AG04450 (cell line): ENCODE measurements at regions not wholly inside any gene's neighbourhood (a gene's known extent, or its start where the extent isn't known, plus 50 kb on each side); places are given as distances from the start of the nearest gene placed in this dataset.

ENCODE experiments used
- CTCF ChIA-PET: fragments of 300-600, 350-600 bp; formaldehyde crosslinking; extraction: SDS; loops from one replicate; lab custom pipeline; 2022; ENCODE audit warnings: antibody characterized with exemption, inconsistent platforms; lab: Charles Lee
- POLR2A ChIA-PET: fragments of 350-600 bp; formaldehyde crosslinking; extraction: SDS; loops from one replicate; lab custom pipeline; 2021; ENCODE audit warnings: antibody characterized with exemption, inconsistent platforms; lab: Yijun Ruan, JAX
- DNase-seq: peaks from one replicate; pipeline ENCODE4 v3.0.0-alpha.2; 2011; ENCODE audit warnings: low read depth, low spot score
- H3K27ac ChIP-seq: one replicate; pipeline ENCODE4 v1.5.1; 2012; ENCODE audit warnings: low read depth, low read length, control low read depth
- H3K27me3 ChIP-seq: one replicate; pipeline ENCODE4 v1.6.0; 2012; ENCODE audit warnings: low read length; ENCODE audit not compliant: control insufficient read depth, insufficient read depth
- H3K4me3 ChIP-seq: 2 replicates; pipeline ENCODE4 v1.5.1; 2011; ENCODE audit warnings: mild to moderate bottlenecking, low read depth, low read length, control low read depth
- H3K9me3 ChIP-seq: 2 replicates; pipeline ENCODE4 v1.5.1; 2012; ENCODE audit warnings: low read length; ENCODE audit not compliant: control insufficient read depth, insufficient read depth
- CTCF ChIP-seq: IDR thresholded peaks from 2 replicates; pipeline ENCODE4 v1.5.1; 2011; ENCODE audit warnings: low read depth, low read length, control low read depth, inconsistent platforms

GRCh38 chr12:123041811-123042655 lies 61.6 kb downstream of the ARL6IP4 start:
- no peak for TF ChIP-seq CTCF
- H3K27me3 ChIP-seq: no peaks in the 10 kb centered on the region
- peak overlapping the region; percentile 49 for H3K4me3 ChIP-seq
- DNase-seq: peak; percentile 90
- POLR2A ChIA-PET: interaction anchor here (0.5 to 3.8 kb wide), 11 partner anchors 11 to 229 kb away, joined by 3 to 56 read pairs (median 4); partner anchors contain the start of genes MPHOSPH9 and MTRFR
- H3K9me3 ChIP-seq: no peaks in the 10 kb centered on the region
- CTCF ChIA-PET: interaction anchor here (0.6 to 4.3 kb wide), 18 partner anchors 14 to 196 kb away, joined by 3 to 41 read pairs (median 6); partner anchors contain the start of genes MPHOSPH9, MTRFR and PITPNM2
- H3K27ac ChIP-seq: peak overlapping the region; percentile 86

- no peak overlapping the region for H3K4me3 ChIP-seq
Observed at GRCh38 chr12:123041042-123041531, 60.6 kb downstream of the ARL6IP4 start.

GRCh38 chr12:123040106-123040505 lies 59.6 kb downstream of the ARL6IP4 start:
- Histone ChIP-seq H3K27ac (no peak overlapping the region), H3K9me3 (no peaks in the 10 kb centered on the region), H3K27me3 (no peaks in the 10 kb centered on the region), H3K4me3 (no peak overlapping the region)
- ChIA-PET POLR2A (no interaction called here), CTCF (interaction anchor here (0.6 kb wide), 1 partner anchor 111 kb away, joined by 4 read pairs; the partner anchor contains the start of gene PITPNM2)
- no peak for DNase-seq
- TF ChIP-seq CTCF: no peak

More at GRCh38 chr12:123041042-123041531, 60.6 kb downstream of the ARL6IP4 start:
- Histone ChIP-seq H3K27ac (no peak overlapping the region), H3K27me3 (no peaks in the 10 kb centered on the region), H3K9me3 (no peaks in the 10 kb centered on the region)
- no peak for DNase-seq
- CTCF ChIA-PET: interaction anchor here (0.6 to 4.3 kb wide), 2 partner anchors 110 to 197 kb away, joined by 4 to 41 read pairs; partner anchors contain the start of gene PITPNM2
- TF ChIP-seq CTCF: no peak
- POLR2A ChIA-PET: interaction anchor here (0.6 to 3.8 kb wide), 2 partner anchors 129 to 191 kb away, joined by 5 to 56 read pairs; partner anchors contain the start of genes MPHOSPH9 and MTRFR

GRCh38 chr12:123038966-123039365 lies 58.5 kb downstream of the ARL6IP4 start:
- no peak for TF ChIP-seq CTCF
- CTCF ChIA-PET: no interaction called here
- Histone ChIP-seq H3K9me3 (no peaks in the 10 kb centered on the region), H3K4me3 (no peak overlapping the region), H3K27me3 (no peaks in the 10 kb centered on the region), H3K27ac (no peak overlapping the region)
- POLR2A ChIA-PET: no interaction called here
- no peak for DNase-seq

GRCh38 chr12:123038486-123038885 lies 58.0 kb downstream of the ARL6IP4 start:
- H3K9me3 ChIP-seq: no peaks in the 10 kb centered on the region
- POLR2A ChIA-PET: no interaction called here
- CTCF ChIA-PET: no interaction called here
- DNase-seq: no peak
- H3K27ac ChIP-seq: no peak overlapping the region
- H3K4me3 ChIP-seq: no peak overlapping the region
- no peaks in the 10 kb centered on the region for H3K27me3 ChIP-seq
- TF ChIP-seq CTCF: no peak
